OCI-LY3 (cell line): ENCODE measurements at regions not wholly inside any gene's neighbourhood (a gene's known extent, or its start where the extent isn't known, plus 50 kb on each side); places are given as distances from the start of the nearest gene placed in this dataset.

Experiments
- H2AFZ ChIP-seq: fragments of 200-600, 300-600 bp; shearing (Covaris generic); 2 replicates; pipeline ENCODE4 v1.6.0; 2014; ENCODE audit warnings: antibody characterized with exemption, low read depth, low read length
- H3K27ac ChIP-seq: fragments of 200-600, 300-600 bp; sonication (generic); 2 replicates; pipeline ENCODE4 v1.5.1; 2014; ENCODE audit warnings: mild to moderate bottlenecking, low read length, moderate library complexity, mixed read lengths
- H3K27me3 ChIP-seq: fragments of 200-600, 300-600 bp; sonication (generic); 2 replicates; pipeline ENCODE4 v1.6.1; 2014; ENCODE audit warnings: low read depth, low read length, mixed read lengths
- H3K36me3 ChIP-seq: fragments of 200-600, 300-600 bp; sonication (generic); replicated peaks from 2 replicates; pipeline ENCODE3; 2014; ENCODE audit warnings: low read depth, low read length, mixed read lengths
- H3K4me1 ChIP-seq: fragments of 300-600, 200-600 bp; sonication (generic); 2 replicates; pipeline ENCODE4 v1.6.1; 2014; ENCODE audit warnings: low read length, mixed read lengths
- H3K4me2 ChIP-seq: fragments of 200-600, 300-600 bp; sonication (generic); 2 replicates; pipeline ENCODE4 v1.6.1; 2014; ENCODE audit warnings: low read length, mixed read lengths
- H3K4me3 ChIP-seq: fragments of 300-600, 200-600 bp; sonication (generic); 2 replicates; pipeline ENCODE4 v1.5.1; 2014; ENCODE audit warnings: antibody characterized with exemption, mild to moderate bottlenecking, low read length, moderate library complexity
- H3K79me2 ChIP-seq: fragments of 300-600, 200-600 bp; shearing (Covaris generic); 2 replicates; pipeline ENCODE4 v1.6.1; 2014; ENCODE audit warnings: mild to moderate bottlenecking, low read length, mixed read lengths
- H3K9ac ChIP-seq: fragments of 300-600, 200-600 bp; shearing (Covaris generic); 2 replicates; pipeline ENCODE4 v1.6.0; 2014; ENCODE audit warnings: mild to moderate bottlenecking, low read length, moderate library complexity
- H3K9me3 ChIP-seq: fragments of 200-600, 300-600 bp; shearing (Covaris generic); 2 replicates; pipeline ENCODE4 v1.6.1; 2014; ENCODE audit warnings: low read length, mixed read lengths; ENCODE audit not compliant: insufficient read depth
- H4K20me1 ChIP-seq: fragments of 200-600, 300-600 bp; sonication (generic); 2 replicates; pipeline ENCODE4 v1.6.1; 2016; ENCODE audit warnings: low read length, mixed read lengths; ENCODE audit not compliant: insufficient read depth
- CTCF ChIP-seq: fragments of 200-600, 300-600 bp; sonication (generic); IDR thresholded peaks from 2 replicates; pipeline ENCODE4 v1.5.1; 2014; ENCODE audit warnings: antibody characterized with exemption, low read length, low read depth
- EZH2phosphoT487 ChIP-seq: fragments of 200-600 bp; shearing (Covaris generic); IDR thresholded peaks from 2 replicates; pipeline ENCODE4 v1.6.1; 2018; ENCODE audit warnings: antibody characterized with exemption, mixed run types, low read depth

GRCh38 chr4:62191451-62192240, 991.5 kb downstream of the ADGRL3 start:
- H3K4me3 ChIP-seq: no peak overlapping the region
- no peak overlapping the region for H3K4me2 ChIP-seq
- TF ChIP-seq EZH2phosphoT487: no peak
- TF ChIP-seq CTCF: no peak
- no peaks in the 10 kb centered on the region for H4K20me1 ChIP-seq
- H3K9me3 ChIP-seq: no peaks in the 10 kb centered on the region
- H2AFZ ChIP-seq: no peak overlapping the region
- no peaks in the 10 kb centered on the region for H3K36me3 ChIP-seq
- no peaks in the 10 kb centered on the region for H3K4me1 ChIP-seq
- no peaks in the 10 kb centered on the region for H3K79me2 ChIP-seq
- no peaks in the 10 kb centered on the region for H3K27me3 ChIP-seq
- no peak overlapping the region for H3K9ac ChIP-seq
- H3K27ac ChIP-seq: no peak overlapping the region

GRCh38 chr4:62170235-62170634, 970.1 kb downstream of the ADGRL3 start:
- Histone ChIP-seq H3K9me3 (no peaks in the 10 kb centered on the region), H3K27me3 (no peaks in the 10 kb centered on the region), H3K79me2 (no peaks in the 10 kb centered on the region), H3K4me2 (peak overlapping the region; percentile 14; the same call in 1 of the 2 replicates), H3K27ac (no peak overlapping the region), H3K36me3 (no peaks in the 10 kb centered on the region), H3K4me3 (no peak overlapping the region), H3K9ac (no peak overlapping the region), H2AFZ (0 out of 2 replicates have a peak overlapping the region, but pooled peaks have one; percentile 10), H3K4me1 (peaks cover 13% of the 10 kb centered on the region), H4K20me1 (no peaks in the 10 kb centered on the region)
- TF ChIP-seq CTCF: no peak
- no peak for TF ChIP-seq EZH2phosphoT487

- Histone ChIP-seq H3K27ac (no peak overlapping the region), H3K4me2 (no peak overlapping the region), H2AFZ (no peak overlapping the region), H3K36me3 (no peaks in the 10 kb centered on the region), H3K27me3 (no peaks in the 10 kb centered on the region), H3K9ac (no peak overlapping the region), H3K4me1 (peaks cover 13% of the 10 kb centered on the region), H3K79me2 (no peaks in the 10 kb centered on the region), H3K4me3 (no peak overlapping the region), H4K20me1 (no peaks in the 10 kb centered on the region), H3K9me3 (no peaks in the 10 kb centered on the region)
- TF ChIP-seq EZH2phosphoT487 (no peak), CTCF (no peak)
Observed at GRCh38 chr4:62168681-62169080, 968.6 kb downstream of the ADGRL3 start.

GRCh38 chr4:62162606-62163005, 962.5 kb downstream of the ADGRL3 start:
- Histone ChIP-seq H4K20me1 (no peaks in the 10 kb centered on the region), H3K9me3 (no peaks in the 10 kb centered on the region), H3K4me3 (no peak overlapping the region), H3K36me3 (no peaks in the 10 kb centered on the region), H2AFZ (no peak overlapping the region), H3K4me2 (no peak overlapping the region), H3K79me2 (no peaks in the 10 kb centered on the region), H3K9ac (no peak overlapping the region), H3K27me3 (no peaks in the 10 kb centered on the region), H3K27ac (no peak overlapping the region), H3K4me1 (no peaks in the 10 kb centered on the region)
- TF ChIP-seq EZH2phosphoT487 (no peak), CTCF (0 out of 2 replicates have a peak, but pooled peaks have one; percentile 12)
